Colonic mucosa (tissue), 4 donors: ENCODE measurements at regions not wholly inside any gene's neighbourhood (a gene's known extent, or its start where the extent isn't known, plus 50 kb on each side); places are given as distances from the start of the nearest gene placed in this dataset.

Source experiments
- DNase-seq: peaks from one replicate; pipeline ENCODE4 v3.0.0-alpha.2; 2020
- H3K27ac ChIP-seq: fragments of 200-600 bp; one replicate; pipeline ENCODE4 v1.8.0; 2021
- H3K27me3 ChIP-seq: fragments of 200-600 bp; one replicate; pipeline ENCODE4 v1.8.0; 2021
- H3K36me3 ChIP-seq: fragments of 200-600 bp; one replicate; pipeline ENCODE4 v1.8.0; 2021
- H3K4me1 ChIP-seq: fragments of 200-600 bp; one replicate; pipeline ENCODE4 v1.8.0; 2021; ENCODE audit warnings: mild to moderate bottlenecking
- H3K4me3 ChIP-seq: fragments of 200-600 bp; one replicate; pipeline ENCODE4 v1.8.0; 2021
- H3K9ac ChIP-seq, 2 donors: one replicate each; pipeline ENCODE4 v1.7.0; 2013; ENCODE audit warnings: control low read depth in 2 of 2, low read depth in 2 of 2, low read length in 2 of 2
- H3K9me3 ChIP-seq: fragments of 200-600 bp; one replicate; pipeline ENCODE4 v1.8.0; 2021
- CTCF ChIP-seq: fragments of 200-600 bp; IDR thresholded peaks from one replicate; pipeline ENCODE4 v1.8.0; 2022; ENCODE audit warnings: antibody characterized with exemption, mild to moderate bottlenecking
- intact Hi-C: fragments of 100-400 bp; cut with DNase I; formaldehyde crosslinking; loops from one replicate; pipeline ENCODE4 v1.14.1; 2022
- donor health status: healthy.
- donor health status: DM: no; HTN: no; CAD: no.
- donor health status: DM: no; HTN: no; CAD: no.

GRCh38 chr20:21609221-21609620 lies 95.4 kb upstream of the NKX2-2 start:
- Histone ChIP-seq H3K4me3 (no peak overlapping the region), H3K36me3 (no peaks in the 10 kb centered on the region), H3K9ac (no peak overlapping the region), H3K27ac (no peak overlapping the region), H3K9me3 (no peaks in the 10 kb centered on the region), H3K27me3 (no peaks in the 10 kb centered on the region), H3K4me1 (no peaks in the 10 kb centered on the region)
- no peak for DNase-seq
- intact Hi-C loops = no loop called here
- no peak for TF ChIP-seq CTCF

GRCh38 chr20:21608777-21609176 lies 94.9 kb upstream of the NKX2-2 start:
- intact Hi-C loops = no loop called here
- H3K36me3 ChIP-seq = no peaks in the 10 kb centered on the region
- no peak overlapping the region for H3K27ac ChIP-seq
- no peaks in the 10 kb centered on the region for H3K27me3 ChIP-seq
- H3K9ac ChIP-seq = no peak overlapping the region
- DNase-seq = no peak
- no peak for TF ChIP-seq CTCF
- H3K4me3 ChIP-seq = no peak overlapping the region
- no peaks in the 10 kb centered on the region for H3K9me3 ChIP-seq
- no peaks in the 10 kb centered on the region for H3K4me1 ChIP-seq

GRCh38 chr20:21607971-21608725 lies 94.3 kb upstream of the NKX2-2 start:
- H3K27ac ChIP-seq = no peak overlapping the region
- DNase-seq = no peak
- no peaks in the 10 kb centered on the region for H3K36me3 ChIP-seq
- no peaks in the 10 kb centered on the region for H3K27me3 ChIP-seq
- intact Hi-C loops = no loop called here
- no peaks in the 10 kb centered on the region for H3K4me1 ChIP-seq
- H3K4me3 ChIP-seq = no peak overlapping the region
- no peak overlapping the region for H3K9ac ChIP-seq
- no peak for TF ChIP-seq CTCF
- H3K9me3 ChIP-seq = no peaks in the 10 kb centered on the region

- intact Hi-C loops = no loop called here
- H3K4me1 ChIP-seq = no peaks in the 10 kb centered on the region
- TF ChIP-seq CTCF = no peak
These were observed 87.9 kb upstream of the NKX2-2 start for GRCh38 chr20:21601799-21602198.

GRCh38 chr20:21586682-21587081 lies 72.8 kb upstream of the NKX2-2 start:
- no peak for TF ChIP-seq CTCF
- Histone ChIP-seq H3K27me3 (no peaks in the 10 kb centered on the region), H3K9me3 (no peaks in the 10 kb centered on the region), H3K27ac (no peak overlapping the region), H3K36me3 (no peaks in the 10 kb centered on the region), H3K9ac (no peak overlapping the region), H3K4me1 (no peaks in the 10 kb centered on the region), H3K4me3 (no peak overlapping the region)
- DNase-seq = no peak
- intact Hi-C loops = no loop called here

More at GRCh38 chr20:21601799-21602198, 87.9 kb upstream of the NKX2-2 start:
- Histone ChIP-seq H3K9ac (no peak overlapping the region), H3K9me3 (no peaks in the 10 kb centered on the region), H3K27ac (no peak overlapping the region), H3K36me3 (no peaks in the 10 kb centered on the region), H3K4me3 (no peak overlapping the region), H3K27me3 (no peaks in the 10 kb centered on the region)
- DNase-seq = no peak
